DOHH2 (cell line): ENCODE measurements at regions not wholly inside any gene's neighbourhood (a gene's known extent, or its start where the extent isn't known, plus 50 kb on each side); places are given as distances from the start of the nearest gene placed in this dataset.

Experiments
- H3F3A ChIP-seq: fragments of 200-600 bp; sonication (generic), shearing (Covaris generic); 2 replicates; pipeline ENCODE4 v1.6.0; 2016; ENCODE audit warnings: antibody characterized with exemption, mild to moderate bottlenecking; ENCODE audit not compliant: control insufficient read depth, insufficient read depth
- H3K27ac ChIP-seq: fragments of 200-600 bp; sonication (generic); 2 replicates; pipeline ENCODE4 v1.5.1; 2014; ENCODE audit warnings: low read depth, mild to moderate bottlenecking, low read length, moderate library complexity
- H3K27me3 ChIP-seq: fragments of 200-600 bp; sonication (generic); 2 replicates; pipeline ENCODE4 v1.6.1; 2014; ENCODE audit warnings: mild to moderate bottlenecking, low read length, mixed read lengths; ENCODE audit not compliant: control insufficient read depth
- H3K36me3 ChIP-seq: fragments of 200-600 bp; sonication (generic); 2 replicates; pipeline ENCODE4 v1.6.1; 2014; ENCODE audit warnings: mild to moderate bottlenecking, low read length, moderate library complexity, mixed read lengths; ENCODE audit not compliant: control insufficient read depth
- H3K4me1 ChIP-seq: fragments of 200-600 bp; sonication (generic); 2 replicates; pipeline ENCODE4 v1.6.1; 2014; ENCODE audit warnings: mild to moderate bottlenecking, low read length, mixed read lengths; ENCODE audit not compliant: control insufficient read depth
- H3K4me2 ChIP-seq: fragments of 200-600 bp; sonication (generic); 2 replicates; pipeline ENCODE4 v1.6.0; 2014; ENCODE audit warnings: mild to moderate bottlenecking, low read length, moderate library complexity
- H3K4me3 ChIP-seq: fragments of 200-600 bp; sonication (generic); 2 replicates; pipeline ENCODE4 v1.5.1; 2014; ENCODE audit warnings: mild to moderate bottlenecking, low read length, mixed read lengths
- H3K79me2 ChIP-seq: fragments of 200-600 bp; sonication (generic); 2 replicates; pipeline ENCODE4 v1.6.1; 2014; ENCODE audit warnings: mild to moderate bottlenecking, low read length, mixed read lengths; ENCODE audit not compliant: control insufficient read depth
- H3K9me2 ChIP-seq: fragments of 200-600 bp; sonication (generic); replicated peaks from 2 replicates; pipeline ENCODE4 v1.6.1; 2014; ENCODE audit warnings: mild to moderate bottlenecking, low read length, mixed read lengths; ENCODE audit not compliant: control insufficient read depth
- H3K9me3 ChIP-seq: fragments of 200-600 bp; sonication (generic); 2 replicates; pipeline ENCODE4 v1.6.1; 2014; ENCODE audit warnings: antibody characterized with exemption, low read length, mixed read lengths; ENCODE audit not compliant: control insufficient read depth, insufficient read depth
- H4K20me1 ChIP-seq: fragments of 200-600 bp; sonication (generic); 2 replicates; pipeline ENCODE4 v1.6.0; 2014; ENCODE audit warnings: low read depth, mild to moderate bottlenecking, antibody characterized with exemption, low read length, moderate library complexity; ENCODE audit not compliant: control insufficient read depth, insufficient read depth
- EZH2phosphoT487 ChIP-seq: fragments of 200-600 bp; sonication (generic); IDR thresholded peaks from 2 replicates; pipeline ENCODE4 v1.6.1; 2017; ENCODE audit warnings: borderline replicate concordance, mild to moderate bottlenecking, antibody characterized with exemption, low read length, moderate library complexity, mixed read lengths
- TF ChIP-seq, protein P1 (sequence below): fragments of 200-600 bp; sonication (generic); IDR thresholded peaks from one replicate; pipeline ENCODE4 v1.5.1; 2014; ENCODE audit warnings: antibody characterized with exemption, mild to moderate bottlenecking, low read depth, low read length; ENCODE audit not compliant: poor library complexity, severe bottlenecking

DNA sequence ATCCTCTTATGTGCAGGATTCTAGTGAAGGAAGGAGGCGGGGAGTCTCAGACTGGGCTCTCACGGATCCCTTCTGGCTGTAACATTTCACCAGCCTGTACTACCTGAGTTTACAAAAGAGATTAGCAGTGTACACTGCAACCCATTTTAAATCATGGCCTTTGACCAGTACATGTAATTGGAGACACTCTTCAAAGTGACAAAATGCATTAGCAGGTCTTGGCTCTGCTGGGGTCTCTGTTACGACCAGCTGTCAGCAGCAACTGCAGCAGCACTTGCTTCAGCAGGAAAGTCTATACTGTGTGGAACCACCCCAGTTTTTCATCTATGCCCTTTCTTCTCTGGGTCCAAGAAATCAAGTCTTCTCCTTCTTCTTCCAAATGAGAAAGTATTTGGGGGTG, 322.8 kb upstream of the ASIC2 start:
- no peaks in the 10 kb centered on the region for H3K27me3 ChIP-seq
- no peaks in the 10 kb centered on the region for H3K9me2 ChIP-seq
- H4K20me1 ChIP-seq = no peaks in the 10 kb centered on the region
- no peaks in the 10 kb centered on the region for H3K79me2 ChIP-seq
- H3K4me1 ChIP-seq = no peaks in the 10 kb centered on the region
- no peak overlapping the region for H3K4me2 ChIP-seq
- H3F3A ChIP-seq = no peaks in the 10 kb centered on the region
- no peak overlapping the region for H3K27ac ChIP-seq
- no peak overlapping the region for H3K4me3 ChIP-seq
- TF ChIP-seq, protein P1, sequence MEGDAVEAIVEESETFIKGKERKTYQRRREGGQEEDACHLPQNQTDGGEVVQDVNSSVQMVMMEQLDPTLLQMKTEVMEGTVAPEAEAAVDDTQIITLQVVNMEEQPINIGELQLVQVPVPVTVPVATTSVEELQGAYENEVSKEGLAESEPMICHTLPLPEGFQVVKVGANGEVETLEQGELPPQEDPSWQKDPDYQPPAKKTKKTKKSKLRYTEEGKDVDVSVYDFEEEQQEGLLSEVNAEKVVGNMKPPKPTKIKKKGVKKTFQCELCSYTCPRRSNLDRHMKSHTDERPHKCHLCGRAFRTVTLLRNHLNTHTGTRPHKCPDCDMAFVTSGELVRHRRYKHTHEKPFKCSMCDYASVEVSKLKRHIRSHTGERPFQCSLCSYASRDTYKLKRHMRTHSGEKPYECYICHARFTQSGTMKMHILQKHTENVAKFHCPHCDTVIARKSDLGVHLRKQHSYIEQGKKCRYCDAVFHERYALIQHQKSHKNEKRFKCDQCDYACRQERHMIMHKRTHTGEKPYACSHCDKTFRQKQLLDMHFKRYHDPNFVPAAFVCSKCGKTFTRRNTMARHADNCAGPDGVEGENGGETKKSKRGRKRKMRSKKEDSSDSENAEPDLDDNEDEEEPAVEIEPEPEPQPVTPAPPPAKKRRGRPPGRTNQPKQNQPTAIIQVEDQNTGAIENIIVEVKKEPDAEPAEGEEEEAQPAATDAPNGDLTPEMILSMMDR = no peak
- no peak for TF ChIP-seq EZH2phosphoT487
- no peaks in the 10 kb centered on the region for H3K9me3 ChIP-seq
- H3K36me3 ChIP-seq = no peaks in the 10 kb centered on the region

DNA sequence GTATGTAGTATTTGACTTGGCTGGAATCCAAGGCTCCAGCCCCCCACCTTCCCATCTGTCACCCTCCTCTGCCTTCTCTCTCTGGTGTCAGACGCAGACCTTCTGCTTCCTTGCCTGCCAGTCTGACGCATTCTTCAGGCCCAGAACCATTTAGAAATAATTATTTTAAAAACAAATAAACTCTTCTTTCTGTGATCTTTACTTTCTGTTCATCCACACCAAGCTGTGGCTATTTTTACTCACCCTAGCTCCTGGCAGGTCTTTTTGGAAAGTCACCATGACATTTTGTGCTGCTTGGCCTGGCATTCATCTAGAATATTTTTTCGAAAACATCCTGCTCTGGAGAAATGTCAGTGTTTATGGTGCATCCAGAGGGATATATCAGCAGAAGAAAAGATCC, 330.7 kb upstream of the ASIC2 start:
- Histone ChIP-seq H3K36me3 (no peaks in the 10 kb centered on the region), H3K27ac (no peak overlapping the region), H3K4me1 (no peaks in the 10 kb centered on the region), H3K9me2 (no peaks in the 10 kb centered on the region), H3K79me2 (no peaks in the 10 kb centered on the region), H3K4me2 (no peak overlapping the region), H3K4me3 (no peak overlapping the region), H3K27me3 (no peaks in the 10 kb centered on the region), H3K9me3 (no peaks in the 10 kb centered on the region), H3F3A (no peaks in the 10 kb centered on the region), H4K20me1 (no peaks in the 10 kb centered on the region)
- TF ChIP-seq EZH2phosphoT487 = no peak
- TF ChIP-seq, protein P1 = no peak

DNA sequence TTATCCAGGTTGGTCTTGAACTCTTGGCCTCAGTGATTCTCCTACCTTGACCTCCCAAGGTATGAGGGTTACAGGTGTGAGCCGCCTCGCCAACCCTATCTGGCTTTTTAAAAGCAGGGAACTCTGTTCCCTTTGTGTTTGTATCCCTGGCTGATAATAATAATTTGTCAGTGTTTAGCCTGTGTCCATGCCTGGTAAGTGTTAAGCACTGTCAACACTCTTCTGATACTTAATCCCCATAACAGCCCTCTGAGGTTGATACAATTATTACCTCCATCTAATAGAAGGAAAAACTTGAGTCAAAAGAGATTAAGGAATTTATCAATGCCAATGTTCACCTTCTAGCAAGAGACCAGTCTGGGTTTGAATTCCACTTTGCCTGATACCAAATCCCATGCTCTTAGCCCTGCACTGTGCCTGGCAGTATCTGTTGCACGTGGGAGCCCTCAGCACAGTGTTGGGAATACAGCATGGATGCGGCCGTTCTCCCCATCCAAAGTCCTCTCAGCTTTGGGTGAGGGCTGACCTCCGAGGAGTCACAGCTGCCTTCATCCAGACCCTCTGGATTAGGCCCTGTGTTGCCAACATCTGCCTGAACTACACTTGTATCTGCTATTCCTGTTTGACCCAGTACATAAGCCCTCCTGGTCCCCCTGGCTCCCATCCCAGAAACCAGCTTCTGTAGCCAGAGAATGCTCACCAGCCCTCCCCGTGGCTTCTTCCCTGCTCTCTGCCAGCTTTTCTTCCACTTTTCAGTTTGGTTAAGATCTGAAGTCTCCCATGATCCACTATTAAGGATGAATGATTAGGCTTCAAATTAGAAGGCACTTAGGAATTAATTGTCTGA, 335.6 kb upstream of the ASIC2 start:
- Histone ChIP-seq H4K20me1 (no peaks in the 10 kb centered on the region), H3K27me3 (no peaks in the 10 kb centered on the region), H3K79me2 (no peaks in the 10 kb centered on the region), H3K4me1 (no peaks in the 10 kb centered on the region), H3K27ac (no peak overlapping the region), H3K4me2 (no peak overlapping the region), H3F3A (no peaks in the 10 kb centered on the region), H3K36me3 (no peaks in the 10 kb centered on the region), H3K9me2 (no peaks in the 10 kb centered on the region), H3K9me3 (no peaks in the 10 kb centered on the region), H3K4me3 (no peak overlapping the region)
- TF ChIP-seq, protein P1 = no peak
- no peak for TF ChIP-seq EZH2phosphoT487
